ENCODE measurements at regions not wholly inside any gene's neighbourhood (a gene's known extent, or its start where the extent isn't known, plus 50 kb on each side); places are given as distances from the start of the nearest gene placed in this dataset.
A peak's percentile ranks its signal among the peaks of the same experiment; 100 is the strongest.

- Histone ChIP-seq H3K4me3 (no peak overlapping the region), H3K36me3 (no peaks in the 10 kb centered on the region), H3K9me3 (no peaks in the 10 kb centered on the region), H3K27me3 (no peaks in the 10 kb centered on the region), H3K4me1 (peaks cover 0 to 12% (median 8%) of the 10 kb centered on the region in 4 donors), H3K27ac (no peak overlapping the region)
- 83 to 85% methylated on average over 7 of the region's 7 CpGs for WGBS, 2 donors
- TF ChIP-seq POLR2AphosphoS5 (IDR thresholded peaks at IDR 0.05) = no peak
- no peak for TF ChIP-seq POLR2A (IDR thresholded peaks at IDR 0.05)
- TF ChIP-seq CTCF (IDR thresholded peaks at IDR 0.05) = no peak
- no peak for TF ChIP-seq EP300 (IDR thresholded peaks at IDR 0.05)
- intact Hi-C loops (cut with DNase I) = no loop called here
- no peak for DNase-seq
Observed at GRCh38 chr4:156558373-156559025, 413.1 kb downstream of the PDGFC start.

GRCh38 chr4:156557920-156558319 is 413.7 kb downstream of the PDGFC start:
- Histone ChIP-seq H3K4me3 (no peak overlapping the region), H3K27me3 (no peaks in the 10 kb centered on the region), H3K9me3 (no peaks in the 10 kb centered on the region), H3K4me1 (peaks cover 0 to 12% (median 8%) of the 10 kb centered on the region in 4 donors), H3K27ac (no peak overlapping the region), H3K36me3 (no peaks in the 10 kb centered on the region)
- WGBS, 2 donors = 90 to 96% methylated on average over 3 of the region's 3 CpGs
- intact Hi-C loops (cut with DNase I) = no loop called here
- TF ChIP-seq POLR2A (IDR thresholded peaks at IDR 0.05) = no peak
- no peak for TF ChIP-seq EP300 (IDR thresholded peaks at IDR 0.05)
- TF ChIP-seq POLR2AphosphoS5 (IDR thresholded peaks at IDR 0.05) = no peak
- TF ChIP-seq CTCF (IDR thresholded peaks at IDR 0.05) = no peak
- DNase-seq = no peak

- intact Hi-C loops (cut with DNase I) = no loop called here
- Histone ChIP-seq H3K4me1 (peaks cover 0 to 9% (median 4%) of the 10 kb centered on the region in 4 donors), H3K27ac (no peak overlapping the region), H3K9me3 (no peaks in the 10 kb centered on the region), H3K36me3 (no peaks in the 10 kb centered on the region), H3K4me3 (no peak overlapping the region), H3K27me3 (no peaks in the 10 kb centered on the region)
- DNase-seq = no peak
- TF ChIP-seq POLR2A (IDR thresholded peaks at IDR 0.05) (no peak), POLR2AphosphoS5 (IDR thresholded peaks at IDR 0.05) (no peak), CTCF (IDR thresholded peaks at IDR 0.05) (no peak), EP300 (IDR thresholded peaks at IDR 0.05) (no peak)
- 89 to 92% methylated on average over 1 of the region's 1 CpG for WGBS, 2 donors
Observed at GRCh38 chr4:156556336-156556735, 415.3 kb downstream of the PDGFC start.

GRCh38 chr4:156553659-156554058 is 417.9 kb downstream of the PDGFC start:
- no peak for DNase-seq
- 49 to 72% methylated on average over 1 of the region's 1 CpG for WGBS, 2 donors
- no peaks in the 10 kb centered on the region for H3K36me3 ChIP-seq
- H3K27ac ChIP-seq = no peak overlapping the region
- H3K4me1 ChIP-seq = peaks cover 0 to 4% (median 1%) of the 10 kb centered on the region in 4 donors
- TF ChIP-seq POLR2A (IDR thresholded peaks at IDR 0.05) = no peak
- TF ChIP-seq POLR2AphosphoS5 (IDR thresholded peaks at IDR 0.05) = no peak
- no peak for TF ChIP-seq CTCF (IDR thresholded peaks at IDR 0.05)
- no peak for TF ChIP-seq EP300 (IDR thresholded peaks at IDR 0.05)
- H3K4me3 ChIP-seq = no peak overlapping the region
- no peaks in the 10 kb centered on the region for H3K27me3 ChIP-seq
- H3K9me3 ChIP-seq = no peaks in the 10 kb centered on the region
- intact Hi-C loops (cut with DNase I) = no loop called here

- TF ChIP-seq CTCF (IDR thresholded peaks at IDR 0.05) (no peak), POLR2AphosphoS5 (IDR thresholded peaks at IDR 0.05) (no peak), POLR2A (IDR thresholded peaks at IDR 0.05) (no peak)
- no peak for DNase-seq
- Histone ChIP-seq H3K9me3 (no peaks in the 10 kb centered on the region), H3K27ac (peak overlapping the region in 2 of 4 donors; percentile 21 to 46), H3K4me1 (peaks cover 0 to 27% (median 16%) of the 10 kb centered on the region in 4 donors), H3K4me3 (no peak overlapping the region), H3K36me3 (no peaks in the 10 kb centered on the region), H3K27me3 (no peaks in the 10 kb centered on the region)
- intact Hi-C loops (cut with DNase I) = no loop called here
- WGBS, 2 donors = 82 to 84% methylated on average over 2 of the region's 2 CpGs
Observed at GRCh38 chr4:156547891-156548290, 423.7 kb downstream of the PDGFC start.

Data from sigmoid colon (tissue), 6 donors.